Mesenchymal stem cell (in vitro differentiated cells and primary cell): ENCODE measurements at regions not wholly inside any gene's neighbourhood (a gene's known extent, or its start where the extent isn't known, plus 50 kb on each side); places are given as distances from the start of the nearest gene placed in this dataset.

Source experiments
- DNase-seq: peaks from one replicate; pipeline ENCODE4 v3.0.0-alpha.2; 2013
- H2AFZ ChIP-seq: one replicate; pipeline ENCODE4 v1.6.1; 2013; ENCODE audit warnings: low read depth, mild to moderate bottlenecking, control low read depth, inconsistent platforms, low read length, moderate library complexity
- H2AK5ac ChIP-seq: 2 replicates; pipeline ENCODE4 v1.6.1; 2013; ENCODE audit warnings: low read length, moderate library complexity, mild to moderate bottlenecking, inconsistent platforms; ENCODE audit not compliant: severe bottlenecking
- H2BK120ac ChIP-seq: one replicate; pipeline ENCODE4 v1.6.1; 2013; ENCODE audit warnings: low read depth, mild to moderate bottlenecking, inconsistent platforms, low read length, moderate library complexity
- H2BK12ac ChIP-seq, 2 experiments: one replicate each; pipeline ENCODE4 v1.6.1; 2013; ENCODE audit warnings: inconsistent platforms in 2 of 2, low read length in 2 of 2, mild to moderate bottlenecking in 2 of 2, moderate library complexity in 2 of 2, control low read depth in 1 of 2
- H2BK15ac ChIP-seq: one replicate; pipeline ENCODE4 v1.6.1; 2013; ENCODE audit warnings: mild to moderate bottlenecking, low read depth, inconsistent platforms; ENCODE audit not compliant: poor library complexity, severe bottlenecking
- H2BK5ac ChIP-seq: 2 replicates; pipeline ENCODE4 v1.6.1; 2013; ENCODE audit warnings: low read depth, mild to moderate bottlenecking, low read length, control low read depth, inconsistent platforms; ENCODE audit not compliant: poor library complexity, severe bottlenecking
- H3K14ac ChIP-seq, 2 experiments: one replicate each; pipeline ENCODE4 v1.6.1; 2013; ENCODE audit warnings: inconsistent platforms in 2 of 2, low read length in 2 of 2, control low read depth in 1 of 2, mild to moderate bottlenecking in 1 of 2, moderate library complexity in 1 of 2
- H3K18ac ChIP-seq, 2 experiments: one replicate each; pipeline ENCODE4 v1.6.1; 2013; ENCODE audit warnings: inconsistent platforms in 2 of 2, low read length in 2 of 2, control low read depth in 1 of 2, low read depth in 1 of 2, mild to moderate bottlenecking in 1 of 2
- H3K23ac ChIP-seq, 2 experiments: one replicate each; pipeline ENCODE4 v1.6.1; 2013; ENCODE audit warnings: inconsistent platforms in 2 of 2, low read length in 2 of 2, mild to moderate bottlenecking in 2 of 2, moderate library complexity in 2 of 2, control low read depth in 1 of 2
- H3K27ac ChIP-seq: 2 replicates; pipeline ENCODE4 v1.5.1; 2013; ENCODE audit warnings: mild to moderate bottlenecking, moderate library complexity, low read length, control low read depth, inconsistent platforms; ENCODE audit not compliant: poor library complexity, severe bottlenecking
- H3K27me3 ChIP-seq, 2 experiments: 2 replicates each; pipeline versions ENCODE4 v1.6.1 to v1.7.0; 2013; ENCODE audit warnings: low read length in 2 of 2, mild to moderate bottlenecking in 2 of 2, moderate library complexity in 2 of 2, control low read depth in 1 of 2, inconsistent platforms in 1 of 2; ENCODE audit not compliant: control insufficient read depth in 1 of 2, insufficient read depth in 1 of 2
- H3K36me3 ChIP-seq, 2 experiments: 2 replicates each; pipeline versions ENCODE4 v1.6.1 to v1.7.0; 2013; ENCODE audit warnings: low read length in 2 of 2, control low read depth in 1 of 2, inconsistent platforms in 1 of 2, low read depth in 1 of 2, mild to moderate bottlenecking in 1 of 2; ENCODE audit not compliant: insufficient read depth in 2 of 2, control insufficient read depth in 1 of 2
- H3K4ac ChIP-seq, 2 experiments: one replicate each; pipeline ENCODE4 v1.6.1; 2013; ENCODE audit warnings: inconsistent platforms in 2 of 2, low read length in 2 of 2, mild to moderate bottlenecking in 2 of 2, moderate library complexity in 2 of 2, control low read depth in 1 of 2, low read depth in 1 of 2
- H3K4me1 ChIP-seq: 2 replicates; pipeline ENCODE4 v1.6.1; 2013; ENCODE audit warnings: low read depth, low read length, control low read depth; ENCODE audit not compliant: control insufficient read depth, insufficient read depth
- H3K4me2 ChIP-seq: 2 replicates; pipeline ENCODE4 v1.6.1; 2013; ENCODE audit warnings: low read length, mild to moderate bottlenecking, inconsistent platforms; ENCODE audit not compliant: poor library complexity, severe bottlenecking
- H3K4me3 ChIP-seq, 2 experiments: 2 replicates each; pipeline versions ENCODE4 v1.5.1 to v1.7.0; 2013; ENCODE audit warnings: low read length in 2 of 2, mild to moderate bottlenecking in 2 of 2, control low read depth in 1 of 2, low read depth in 1 of 2; ENCODE audit not compliant: insufficient read depth in 1 of 2
- H3K79me1 ChIP-seq: replicated peaks from 2 replicates; pipeline ENCODE4 v1.6.1; 2013; ENCODE audit warnings: mild to moderate bottlenecking, control low read depth, low read length, inconsistent platforms; ENCODE audit not compliant: poor library complexity, severe bottlenecking
- H3K9ac ChIP-seq: 2 replicates; pipeline ENCODE4 v1.7.0; 2013; ENCODE audit warnings: mild to moderate bottlenecking, low read length, moderate library complexity
- H3K9me3 ChIP-seq: 2 replicates; pipeline ENCODE4 v1.7.0; 2013; ENCODE audit warnings: mild to moderate bottlenecking, low read length; ENCODE audit not compliant: control insufficient read depth
- H4K8ac ChIP-seq: one replicate; pipeline ENCODE4 v1.6.1; 2013; ENCODE audit warnings: inconsistent platforms, mild to moderate bottlenecking, low read length, moderate library complexity
- H4K91ac ChIP-seq: one replicate; pipeline ENCODE4 v1.6.1; 2013; ENCODE audit warnings: mild to moderate bottlenecking, low read length, inconsistent platforms
- WGBS: methylation state at CpG from one replicate; pipeline ENCODE4 v1.1.7; 2013; ENCODE audit warnings: mixed read lengths; 5-methylcytosine and 5-hydroxymethylcytosine counted together

- Histone ChIP-seq H3K4me1 (no peaks in the 10 kb centered on the region), H4K91ac (no peak overlapping the region), H3K9ac (no peak overlapping the region), H2AFZ (no peak overlapping the region), H2BK5ac (no peak overlapping the region), H2AK5ac (no peak overlapping the region), H3K36me3 (no peaks in the 10 kb centered on the region), H4K8ac (no peak overlapping the region), H2BK12ac (no peak overlapping the region), H3K27me3 (peaks cover 6 to 42% of the 10 kb centered on the region in 2 experiments), H3K4me2 (no peak overlapping the region), H3K79me1 (no peaks in the 10 kb centered on the region), H3K18ac (no peak overlapping the region), H3K4me3 (no peak overlapping the region), H2BK120ac (no peak overlapping the region), H3K27ac (no peak overlapping the region), H3K4ac (no peak overlapping the region), H3K23ac (no peak overlapping the region), H3K14ac (no peak overlapping the region), H2BK15ac (no peak overlapping the region), H3K9me3 (no peaks in the 10 kb centered on the region)
- WGBS, result 75% methylated on average over 8 of the region's 8 CpGs
- no peak for DNase-seq
Observed at GRCh38 chr5:174305241-174305681, 259.8 kb downstream of the NSG2 start.

- no peak overlapping the region for H3K27ac ChIP-seq
- no peak overlapping the region for H3K4me2 ChIP-seq
- no peak overlapping the region for H3K14ac ChIP-seq
- no peaks in the 10 kb centered on the region for H3K9me3 ChIP-seq
- H4K8ac ChIP-seq, result no peak overlapping the region
- no peak overlapping the region for H3K18ac ChIP-seq
- no peak overlapping the region for H2BK15ac ChIP-seq
- H3K79me1 ChIP-seq, result no peaks in the 10 kb centered on the region
- H2AFZ ChIP-seq, result no peak overlapping the region
- peak; percentile 6 for DNase-seq
- H3K4me1 ChIP-seq, result peaks cover 3% of the 10 kb centered on the region
- no peaks in the 10 kb centered on the region for H3K36me3 ChIP-seq
- H2BK5ac ChIP-seq, result no peak overlapping the region
- H4K91ac ChIP-seq, result no peak overlapping the region
- H3K4me3 ChIP-seq, result no peak overlapping the region
- no peak overlapping the region for H2AK5ac ChIP-seq
- H3K23ac ChIP-seq, result no peak overlapping the region
- no peak overlapping the region for H3K9ac ChIP-seq
- WGBS, result 57% methylated on average over 8 of the region's 11 CpGs
- peaks cover 9 to 44% of the 10 kb centered on the region in 2 experiments for H3K27me3 ChIP-seq
- no peak overlapping the region for H3K4ac ChIP-seq
- H2BK120ac ChIP-seq, result no peak overlapping the region
- no peak overlapping the region for H2BK12ac ChIP-seq
Observed at GRCh38 chr5:174306345-174307030, 261.0 kb downstream of the NSG2 start.

DNA sequence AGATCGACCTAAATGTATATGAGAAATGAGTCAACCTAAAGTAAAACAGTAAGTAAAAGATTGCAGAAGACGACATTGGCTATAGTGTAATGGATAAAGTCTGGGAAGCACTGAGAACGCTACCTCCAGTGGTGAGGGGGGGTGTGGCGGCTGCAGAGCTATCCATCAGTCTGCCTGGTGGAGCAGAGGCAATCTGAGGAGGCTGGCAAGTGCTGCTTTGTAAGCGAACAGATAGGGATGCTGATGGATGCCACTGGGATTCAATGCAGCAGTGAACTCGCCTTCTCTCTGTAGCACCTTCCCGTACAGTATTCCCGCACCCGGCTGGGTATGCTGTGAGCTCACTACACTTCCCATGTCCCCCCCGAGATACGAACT, 261.5 kb downstream of the NSG2 start:
- Histone ChIP-seq H3K27me3 (peaks cover 10 to 42% of the 10 kb centered on the region in 2 experiments), H3K9ac (no peak overlapping the region), H3K36me3 (no peaks in the 10 kb centered on the region), H2AK5ac (no peak overlapping the region), H3K4me2 (no peak overlapping the region), H3K27ac (no peak overlapping the region), H3K4me1 (peaks cover 7% of the 10 kb centered on the region), H2BK120ac (no peak overlapping the region), H3K9me3 (no peaks in the 10 kb centered on the region), H3K4ac (no peak overlapping the region), H3K18ac (no peak overlapping the region), H4K8ac (no peak overlapping the region), H2AFZ (no peak overlapping the region), H3K23ac (no peak overlapping the region), H3K79me1 (no peaks in the 10 kb centered on the region), H4K91ac (no peak overlapping the region), H2BK15ac (no peak overlapping the region), H2BK5ac (no peak overlapping the region), H3K4me3 (no peak overlapping the region), H2BK12ac (no peak overlapping the region), H3K14ac (no peak overlapping the region)
- WGBS, result 61% methylated on average over 11 of the region's 11 CpGs
- DNase-seq, result no peak

DNA sequence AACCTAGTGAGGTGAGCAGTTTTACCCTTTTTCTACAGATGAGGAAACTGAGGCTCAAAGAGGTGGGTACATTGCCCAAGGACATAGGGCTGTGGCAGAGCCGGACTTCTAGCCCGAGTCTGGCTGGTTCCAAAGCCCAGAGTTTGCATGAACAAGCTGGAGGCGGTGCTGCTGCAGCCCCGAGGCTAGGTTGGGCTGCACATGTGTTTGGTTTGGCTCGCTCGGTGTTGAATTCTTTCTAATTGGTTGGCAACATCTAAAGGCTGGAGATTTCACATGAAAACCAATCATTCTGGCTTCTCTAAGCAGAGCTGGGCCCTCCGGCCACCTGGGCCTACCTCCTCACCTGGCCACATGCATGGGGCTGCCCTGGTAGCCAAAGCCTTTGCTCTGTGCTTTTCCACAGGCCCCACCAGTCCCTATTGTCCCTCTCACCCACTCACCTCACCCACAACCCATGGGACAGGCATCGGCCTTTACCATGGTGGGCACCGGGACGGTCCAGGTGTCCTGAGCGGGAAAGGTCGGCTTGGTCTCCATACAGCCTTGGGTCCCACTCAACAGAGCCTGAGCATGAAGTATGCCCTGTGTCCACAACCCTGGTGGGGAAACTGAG, 262.3 kb downstream of the NSG2 start:
- H4K91ac ChIP-seq, result no peak overlapping the region
- no peak overlapping the region for H3K27ac ChIP-seq
- H2BK15ac ChIP-seq, result no peak overlapping the region
- H3K9ac ChIP-seq, result no peak overlapping the region
- H2BK12ac ChIP-seq, result no peak overlapping the region
- no peaks in the 10 kb centered on the region for H3K9me3 ChIP-seq
- H2BK5ac ChIP-seq, result no peak overlapping the region
- H3K4me2 ChIP-seq, result no peak overlapping the region
- 95% methylated on average over 12 of the region's 12 CpGs for WGBS
- H3K23ac ChIP-seq, result no peak overlapping the region
- no peak overlapping the region for H3K4me3 ChIP-seq
- H2AK5ac ChIP-seq, result no peak overlapping the region
- no peak overlapping the region for H2AFZ ChIP-seq
- H3K4me1 ChIP-seq, result peaks cover 10% of the 10 kb centered on the region
- no peaks in the 10 kb centered on the region for H3K79me1 ChIP-seq
- H4K8ac ChIP-seq, result no peak overlapping the region
- H2BK120ac ChIP-seq, result no peak overlapping the region
- DNase-seq, result no peak
- no peak overlapping the region for H3K18ac ChIP-seq
- no peak overlapping the region for H3K14ac ChIP-seq
- H3K36me3 ChIP-seq, result no peaks in the 10 kb centered on the region
- H3K4ac ChIP-seq, result no peak overlapping the region
- peaks cover 16 to 40% of the 10 kb centered on the region in 2 experiments for H3K27me3 ChIP-seq
